Islet of Langerhans (tissue), 1 donor: ENCODE measurements at regions not wholly inside any gene's neighbourhood (a gene's known extent, or its start where the extent isn't known, plus 50 kb on each side); places are given as distances from the start of the nearest gene placed in this dataset.
A peak's percentile ranks its signal among the peaks of the same experiment; 100 is the strongest.
"Not testable (repeated sequence)": the region's sequence is repeated elsewhere in the genome, so short reads cannot be mapped to it uniquely, and the experiment has no call there.

Experiments used
- FAIRE-seq: peaks from one replicate; lab custom pipeline; 2011; peaks lifted over from hg19 to GRCh38; lab: Jason Lieb, UNC

GRCh38 chrX:16067886-16068515 is 55.4 kb upstream of the GRPR start:
- no peak for FAIRE-seq

DNA sequence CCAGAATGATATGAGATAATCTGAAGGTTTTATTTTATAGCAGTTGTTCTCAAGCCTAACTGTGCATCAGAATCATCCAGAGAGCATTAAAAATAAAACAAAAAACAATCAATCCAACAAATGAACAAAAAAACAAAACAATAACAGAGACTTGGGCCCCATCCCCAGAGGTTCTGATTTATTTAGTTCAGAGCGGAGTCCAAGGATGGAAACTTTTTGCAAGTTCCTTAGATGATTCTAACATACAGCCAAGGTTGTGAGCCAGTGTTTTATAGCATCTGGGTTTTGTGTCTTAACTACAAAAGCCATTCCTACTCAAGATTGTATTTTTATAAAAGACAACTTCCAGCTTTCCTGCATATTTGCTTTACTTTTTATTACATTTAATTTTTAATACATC is 59.4 kb upstream of the GRPR start:
- no peak for FAIRE-seq

DNA sequence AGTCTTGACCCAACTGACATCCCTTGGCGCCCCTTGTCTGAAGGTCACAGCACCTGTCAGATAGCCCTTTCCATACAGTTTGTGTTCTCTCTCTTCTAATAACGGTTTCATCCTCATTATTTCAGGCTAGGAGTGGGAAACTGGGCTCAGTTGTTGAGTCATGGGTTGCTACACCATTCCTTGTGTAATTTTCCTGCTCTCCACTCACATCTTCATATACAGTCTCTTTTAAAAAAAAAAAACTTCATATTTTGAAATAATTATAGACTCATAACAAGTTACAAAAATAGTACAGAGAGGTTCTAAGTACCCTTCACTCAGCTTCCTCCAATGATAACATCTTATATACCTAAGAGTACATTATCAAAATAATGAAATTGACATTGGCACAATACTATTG is 60.2 kb upstream of the GRPR start:
- no peak for FAIRE-seq

DNA sequence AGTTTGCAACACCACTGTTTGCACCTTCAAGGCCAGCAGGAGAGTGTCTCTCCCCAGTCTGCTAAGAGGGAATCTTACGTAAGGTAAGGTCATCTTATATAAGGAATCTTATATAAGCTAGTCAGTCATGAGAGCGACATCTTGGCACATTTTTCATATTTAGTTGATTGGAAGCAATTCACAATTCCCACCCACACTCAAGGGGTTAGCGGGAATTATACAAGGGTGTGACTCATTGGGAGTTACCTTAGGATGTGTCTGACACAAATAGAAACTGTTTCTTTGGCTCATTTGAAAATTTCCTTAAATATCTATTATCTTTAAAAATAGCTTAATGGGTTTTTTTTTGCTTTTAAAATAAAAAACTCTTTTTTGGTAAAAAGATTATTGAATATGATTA is 62.1 kb upstream of the GRPR start:
- FAIRE-seq, result no peak

- FAIRE-seq, result no peak
Measured at GRCh38 chrX:16060252-16060651, 63.1 kb upstream of the GRPR start.

- FAIRE-seq, result not testable (repeated sequence)
Measured at GRCh38 chrX:16049126-16049525, 74.2 kb upstream of the GRPR start.

DNA sequence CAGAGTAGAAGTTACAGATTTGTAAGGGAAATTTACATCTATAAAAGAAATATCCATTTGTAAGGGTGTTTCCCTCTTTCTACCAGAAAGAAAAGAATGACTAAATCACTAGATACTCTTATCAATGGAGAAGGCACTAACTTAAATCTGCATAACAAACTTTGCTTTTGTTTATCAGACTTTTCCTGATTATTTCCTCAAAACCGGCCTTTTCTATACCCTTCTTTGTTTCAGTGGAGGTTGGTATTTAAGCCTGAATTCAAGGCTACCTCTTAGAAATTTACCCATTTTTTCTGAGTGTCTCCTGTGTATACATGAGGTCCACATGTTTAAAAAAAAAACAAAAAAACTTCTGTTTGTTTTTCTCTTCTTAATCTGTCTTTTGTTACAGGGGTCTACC is 80.4 kb upstream of the GRPR start:
- FAIRE-seq, result no peak

- FAIRE-seq, result no peak
Measured at GRCh38 chrX:16039834-16040233, 83.5 kb upstream of the GRPR start.

GRCh38 chrX:16039363-16039762 is 84.0 kb upstream of the GRPR start:
- FAIRE-seq, result no peak

- no peak for FAIRE-seq
Measured at GRCh38 chrX:16033331-16033730, 90.0 kb upstream of the GRPR start.

DNA sequence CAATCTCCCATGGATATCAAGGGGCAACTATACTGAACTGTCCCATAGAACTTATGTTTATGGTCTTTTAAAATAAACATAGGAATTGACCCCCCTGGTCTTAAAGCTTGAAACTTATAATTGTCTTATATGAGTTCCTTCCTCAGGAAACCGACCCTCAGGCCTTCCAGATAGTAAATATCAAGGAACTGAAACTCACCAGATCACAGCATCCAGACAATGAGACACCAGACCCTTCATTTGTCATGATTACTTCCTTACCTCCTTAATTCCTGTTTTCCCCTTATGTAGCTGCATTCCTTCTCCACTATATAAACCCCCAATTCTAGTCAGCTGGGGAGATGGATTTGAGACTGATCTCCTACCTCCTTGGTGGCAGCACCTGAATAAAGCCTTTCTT is 94.8 kb upstream of the GRPR start:
- no peak for FAIRE-seq

DNA sequence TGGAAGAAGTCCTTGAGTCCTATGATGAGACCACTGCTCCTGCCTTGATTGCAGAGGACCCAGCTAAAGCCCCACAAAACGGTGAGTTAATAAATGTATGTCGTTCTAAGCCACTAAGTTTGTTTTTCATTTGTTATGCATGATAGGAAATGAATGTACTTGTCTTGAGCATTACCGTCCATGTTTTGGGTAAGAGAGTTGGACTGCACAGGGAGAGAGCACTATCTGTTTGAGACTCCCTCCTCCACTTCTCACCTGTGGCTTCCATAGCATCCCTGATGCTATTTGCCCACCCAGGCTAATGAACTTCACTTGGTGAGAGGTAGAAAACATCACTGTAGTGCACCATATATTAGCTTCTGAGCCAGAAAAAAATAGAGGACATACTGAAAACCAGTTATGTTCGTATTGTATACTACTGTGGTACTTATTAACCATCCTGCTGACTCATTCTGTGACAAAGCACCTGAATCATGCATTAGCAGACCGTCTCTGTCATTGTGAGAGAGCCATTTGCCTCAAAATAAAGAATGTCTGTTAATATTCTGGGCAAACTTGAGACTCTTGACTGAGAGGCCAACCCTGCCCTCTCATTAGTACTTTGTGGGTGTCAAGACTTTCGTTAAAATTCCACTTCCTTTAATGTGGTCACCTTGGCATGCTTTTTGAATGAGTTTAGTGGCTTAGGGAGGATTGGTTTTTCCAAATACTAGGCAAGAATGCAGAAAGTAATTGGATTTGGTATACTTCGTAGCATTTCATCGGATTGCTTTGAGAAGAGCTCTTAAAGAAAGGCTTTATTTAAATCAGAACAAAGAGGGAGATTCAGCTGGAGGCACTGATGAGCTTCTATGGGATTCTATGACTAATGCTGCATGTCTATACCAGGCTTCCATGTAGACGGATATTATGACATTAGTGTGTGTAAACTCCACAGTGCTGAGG is 99.3 kb upstream of the GRPR start:
- FAIRE-seq, result no peak

- FAIRE-seq, result no peak
Measured at GRCh38 chrX:16022580-16023200, 100.7 kb upstream of the GRPR start.

DNA sequence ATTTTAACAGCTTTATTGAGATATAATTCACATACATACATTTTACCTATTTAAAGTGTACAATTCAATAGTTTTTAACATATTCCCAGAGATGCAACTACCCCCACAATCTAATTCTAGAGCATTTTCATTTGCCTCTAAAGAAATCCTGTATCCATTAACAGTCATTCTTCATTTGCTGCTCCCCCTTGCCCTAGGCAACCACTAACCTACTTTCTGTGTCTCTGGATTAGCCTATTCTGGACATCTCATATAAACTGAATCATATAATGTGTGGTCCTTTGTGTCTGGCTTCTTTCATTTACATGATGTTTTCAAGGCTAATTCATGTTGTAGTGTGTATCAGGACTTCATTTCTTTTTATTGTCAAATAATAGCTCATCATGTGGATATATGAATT is 105.1 kb upstream of the GRPR start:
- no peak for FAIRE-seq

GRCh38 chrX:16014171-16014570 is 109.2 kb upstream of the GRPR start:
- FAIRE-seq, result no peak

DNA sequence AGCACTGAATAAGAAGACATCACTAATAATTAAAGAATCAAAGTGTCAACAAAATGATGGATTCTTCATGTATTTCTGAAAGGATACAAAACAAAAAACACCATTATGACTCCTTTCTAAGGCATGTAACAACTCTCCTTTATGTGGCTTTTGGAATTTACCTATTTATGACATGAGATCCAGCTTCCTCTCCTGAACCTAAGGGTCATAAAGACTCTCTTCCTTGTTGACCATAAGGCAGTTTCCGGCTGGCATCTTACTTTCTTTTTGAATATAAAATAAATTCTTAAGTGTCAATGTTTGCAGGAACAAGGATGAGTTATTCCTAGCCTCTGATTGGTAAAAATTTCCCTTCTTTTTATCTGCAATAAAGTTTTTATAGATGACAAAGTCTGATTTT is 111.1 kb upstream of the GRPR start:
- FAIRE-seq, result no peak

DNA sequence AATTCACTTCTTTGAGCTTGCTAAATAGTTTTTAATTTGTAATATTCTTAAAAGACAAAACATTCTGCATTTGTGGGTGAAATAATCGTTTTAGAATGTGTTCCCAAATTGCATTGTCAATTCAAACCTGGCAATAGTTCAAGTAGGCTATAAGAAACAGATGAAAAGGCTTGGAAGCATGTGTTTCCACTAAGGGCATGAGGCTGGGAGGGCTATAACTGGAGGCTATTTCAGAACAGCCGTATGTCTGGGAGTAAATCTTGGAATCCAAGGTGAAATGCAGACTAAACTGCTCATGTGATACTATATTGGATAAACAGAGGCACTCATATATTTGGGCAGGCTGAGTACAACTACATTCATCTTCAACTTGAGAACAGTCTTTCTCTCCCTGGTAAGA is 117.4 kb upstream of the GRPR start:
- no peak for FAIRE-seq

DNA sequence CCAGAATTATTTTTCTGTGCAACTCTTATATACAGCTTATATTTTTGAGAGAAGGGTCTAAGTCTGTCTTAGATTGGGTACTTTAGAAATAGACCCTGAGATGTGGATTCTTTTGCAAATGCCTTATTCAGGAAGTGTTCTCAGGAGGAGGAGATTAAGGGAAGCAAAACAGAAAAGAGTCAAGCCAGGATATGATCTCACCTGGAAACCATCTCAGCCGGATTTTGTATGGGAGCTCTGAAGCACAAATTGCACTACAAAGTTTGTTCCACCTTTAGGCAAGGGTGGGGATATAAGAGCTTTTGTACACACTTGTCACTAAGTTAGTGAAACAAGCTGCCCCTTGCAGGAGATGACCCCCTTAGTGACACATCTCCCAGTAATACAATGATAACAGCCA is 121.2 kb upstream of the GRPR start:
- FAIRE-seq, result no peak

- FAIRE-seq, result no peak
Measured at GRCh38 chrX:15998350-15998749, 125.0 kb upstream of the GRPR start.

DNA sequence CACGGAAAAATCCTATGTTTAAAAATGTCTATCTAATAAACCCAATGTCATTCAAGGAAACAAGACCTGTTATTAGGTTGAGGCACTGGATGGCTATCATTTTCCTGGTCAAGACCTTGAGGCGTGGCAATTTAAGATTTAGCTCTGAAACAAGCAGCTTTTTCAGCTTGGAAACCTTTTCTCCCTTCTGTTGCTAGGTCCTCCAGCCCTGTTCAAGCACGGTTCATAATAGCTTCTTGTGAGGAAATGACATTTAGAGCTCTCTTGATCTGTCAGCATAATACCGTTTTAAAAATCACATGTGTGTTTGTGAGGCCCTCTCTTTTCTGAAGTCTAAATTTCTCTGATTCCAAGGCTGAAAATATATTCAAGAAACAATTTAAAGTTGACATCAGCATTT is 133.6 kb upstream of the GRPR start:
- peak; percentile 99 for FAIRE-seq

DNA sequence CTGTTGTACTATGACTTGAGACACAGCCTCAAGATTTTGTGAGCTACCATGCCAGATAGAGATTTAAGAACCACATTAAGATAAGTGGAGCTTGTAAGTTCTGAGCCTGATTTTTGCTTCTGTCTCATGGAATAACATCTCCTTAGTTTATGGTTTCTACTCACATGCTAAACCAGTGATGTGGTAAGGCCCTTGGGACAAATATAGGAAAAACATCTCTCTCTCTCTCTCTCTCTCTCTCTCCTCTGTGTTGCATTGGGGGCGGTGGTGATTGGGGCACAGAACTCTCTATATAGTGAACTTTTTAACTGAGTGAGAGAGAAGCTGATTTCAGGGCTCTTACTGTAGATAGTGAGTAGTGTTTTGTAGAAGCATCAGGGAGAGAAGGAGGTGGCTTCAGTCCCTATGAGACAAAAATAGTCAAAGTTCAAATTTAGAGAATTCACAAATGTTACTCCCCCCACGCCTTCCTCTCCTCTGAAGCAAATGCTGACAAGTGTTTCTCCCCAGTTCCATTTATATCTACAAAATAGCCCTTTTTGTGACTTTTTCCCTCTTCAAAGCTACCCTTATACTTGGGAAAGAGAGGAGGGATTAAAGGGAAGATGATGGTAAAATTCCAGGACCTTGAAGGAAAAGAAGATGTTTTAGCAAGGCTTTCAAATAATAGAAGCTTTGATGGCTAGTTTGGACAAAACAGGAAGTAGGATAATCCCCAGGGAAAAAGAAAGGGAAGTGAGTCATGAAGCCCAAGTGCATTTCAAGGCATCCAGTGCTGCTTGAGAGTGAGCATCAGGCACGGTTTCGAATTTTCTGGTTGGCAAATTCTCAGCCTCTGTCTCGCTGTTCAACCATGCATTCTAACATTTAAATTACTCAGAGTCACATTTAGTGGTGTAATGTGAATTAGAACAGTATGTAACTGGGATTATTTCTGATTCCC is 134.3 kb upstream of the AP1S2 start:
- FAIRE-seq, result no peak

- no peak for FAIRE-seq
Measured at GRCh38 chrX:15985937-15986336, 131.3 kb upstream of the AP1S2 start.
